Stomach smooth muscle (tissue), 2 donors: ENCODE measurements at regions not wholly inside any gene's neighbourhood (a gene's known extent, or its start where the extent isn't known, plus 50 kb on each side); places are given as distances from the start of the nearest gene placed in this dataset.

Experiments
- H3K27ac ChIP-seq: one replicate; pipeline ENCODE4 v1.7.0; 2013; ENCODE audit warnings: mild to moderate bottlenecking, low read length, inconsistent platforms
- H3K27me3 ChIP-seq, 2 donors: one replicate each; pipeline ENCODE4 v1.7.0; 2013; ENCODE audit warnings: low read length in 2 of 2; ENCODE audit not compliant: insufficient read depth in 2 of 2, control insufficient read depth in 1 of 2
- H3K36me3 ChIP-seq, 2 donors: one replicate each; pipeline ENCODE4 v1.7.0; 2013; ENCODE audit warnings: low read length in 2 of 2; ENCODE audit not compliant: control insufficient read depth in 2 of 2, insufficient read depth in 2 of 2
- H3K4me1 ChIP-seq: one replicate; pipeline ENCODE4 v1.7.0; 2013; ENCODE audit warnings: low read length; ENCODE audit not compliant: control insufficient read depth, insufficient read depth
- H3K4me3 ChIP-seq, 2 donors: one replicate each; pipeline ENCODE4 v1.7.0; 2013; ENCODE audit warnings: low read length in 2 of 2
- H3K9ac ChIP-seq, 2 donors: one replicate each; pipeline ENCODE4 v1.7.0; 2013; ENCODE audit warnings: low read length in 2 of 2, mild to moderate bottlenecking in 1 of 2
- H3K9me3 ChIP-seq, 2 donors: one replicate each; pipeline ENCODE4 v1.7.0; 2013; ENCODE audit warnings: low read length in 2 of 2; ENCODE audit not compliant: control insufficient read depth in 2 of 2
- donor health status: healthy.
- donor health status: Pancreatic carcinoma.

GRCh38 chr10:105691811-105692210 is 1050.7 kb downstream of the SORCS3 start:
- no peaks in the 10 kb centered on the region for H3K27me3 ChIP-seq
- no peak overlapping the region for H3K9ac ChIP-seq
- H3K9me3 ChIP-seq, result no peaks in the 10 kb centered on the region
- H3K27ac ChIP-seq, result no peak overlapping the region
- no peak overlapping the region for H3K4me3 ChIP-seq
- H3K36me3 ChIP-seq, result no peaks in the 10 kb centered on the region
- no peaks in the 10 kb centered on the region for H3K4me1 ChIP-seq

- no peaks in the 10 kb centered on the region for H3K9me3 ChIP-seq
- H3K36me3 ChIP-seq, result no peaks in the 10 kb centered on the region
- no peak overlapping the region for H3K27ac ChIP-seq
- H3K27me3 ChIP-seq, result no peaks in the 10 kb centered on the region
- H3K4me3 ChIP-seq, result no peak overlapping the region
- H3K4me1 ChIP-seq, result peaks cover 4% of the 10 kb centered on the region
- H3K9ac ChIP-seq, result no peak overlapping the region
Measured at GRCh38 chr10:105682911-105683310, 1041.8 kb downstream of the SORCS3 start.

- Histone ChIP-seq H3K27ac (no peak overlapping the region), H3K4me1 (peaks cover 4% of the 10 kb centered on the region), H3K9me3 (no peaks in the 10 kb centered on the region), H3K27me3 (no peaks in the 10 kb centered on the region), H3K36me3 (no peaks in the 10 kb centered on the region), H3K9ac (no peak overlapping the region), H3K4me3 (no peak overlapping the region)
Measured at GRCh38 chr10:105681051-105681450, 1040.0 kb downstream of the SORCS3 start.

GRCh38 chr10:105679781-105680180 is 1038.7 kb downstream of the SORCS3 start:
- H3K9me3 ChIP-seq, result no peaks in the 10 kb centered on the region
- H3K4me1 ChIP-seq, result peaks cover 4% of the 10 kb centered on the region
- H3K27ac ChIP-seq, result no peak overlapping the region
- no peaks in the 10 kb centered on the region for H3K27me3 ChIP-seq
- H3K9ac ChIP-seq, result no peak overlapping the region
- H3K36me3 ChIP-seq, result no peaks in the 10 kb centered on the region
- no peak overlapping the region for H3K4me3 ChIP-seq

- H3K4me3 ChIP-seq, result no peak overlapping the region
- H3K36me3 ChIP-seq, result no peaks in the 10 kb centered on the region
- H3K27me3 ChIP-seq, result no peaks in the 10 kb centered on the region
- H3K4me1 ChIP-seq, result no peaks in the 10 kb centered on the region
- H3K27ac ChIP-seq, result no peak overlapping the region
- H3K9me3 ChIP-seq, result peaks cover 0 to 3% of the 10 kb centered on the region in 2 donors
- no peak overlapping the region for H3K9ac ChIP-seq
Measured at GRCh38 chr10:105675333-105675732, 1034.2 kb downstream of the SORCS3 start.

- Histone ChIP-seq H3K27ac (no peak overlapping the region), H3K36me3 (no peaks in the 10 kb centered on the region), H3K9ac (no peak overlapping the region), H3K27me3 (no peaks in the 10 kb centered on the region), H3K4me1 (no peaks in the 10 kb centered on the region), H3K9me3 (peaks cover 0 to 3% of the 10 kb centered on the region in 2 donors), H3K4me3 (no peak overlapping the region)
Measured at GRCh38 chr10:105674448-105674847, 1033.4 kb downstream of the SORCS3 start.

- Histone ChIP-seq H3K4me1 (no peaks in the 10 kb centered on the region), H3K36me3 (no peaks in the 10 kb centered on the region), H3K27ac (no peak overlapping the region), H3K27me3 (no peaks in the 10 kb centered on the region), H3K4me3 (no peak overlapping the region), H3K9me3 (no peaks in the 10 kb centered on the region), H3K9ac (no peak overlapping the region)
Measured at GRCh38 chr10:105658696-105659095, 1017.6 kb downstream of the SORCS3 start.

- Histone ChIP-seq H3K36me3 (no peaks in the 10 kb centered on the region), H3K27ac (no peak overlapping the region), H3K4me3 (no peak overlapping the region), H3K9me3 (no peaks in the 10 kb centered on the region), H3K27me3 (no peaks in the 10 kb centered on the region), H3K9ac (no peak overlapping the region), H3K4me1 (no peaks in the 10 kb centered on the region)
Measured at GRCh38 chr10:105656856-105657255, 1015.8 kb downstream of the SORCS3 start.

GRCh38 chr10:105650306-105650705 is 1009.2 kb downstream of the SORCS3 start:
- Histone ChIP-seq H3K4me3 (no peak overlapping the region), H3K9ac (no peak overlapping the region), H3K27me3 (no peaks in the 10 kb centered on the region), H3K27ac (no peak overlapping the region), H3K9me3 (no peaks in the 10 kb centered on the region), H3K36me3 (no peaks in the 10 kb centered on the region), H3K4me1 (no peaks in the 10 kb centered on the region)

GRCh38 chr10:105647354-105647753 is 1006.3 kb downstream of the SORCS3 start:
- H3K4me1 ChIP-seq, result no peaks in the 10 kb centered on the region
- H3K9ac ChIP-seq, result no peak overlapping the region
- no peaks in the 10 kb centered on the region for H3K9me3 ChIP-seq
- no peaks in the 10 kb centered on the region for H3K27me3 ChIP-seq
- H3K27ac ChIP-seq, result no peak overlapping the region
- H3K36me3 ChIP-seq, result no peaks in the 10 kb centered on the region
- H3K4me3 ChIP-seq, result no peak overlapping the region

- no peak overlapping the region for H3K4me3 ChIP-seq
- H3K27ac ChIP-seq, result no peak overlapping the region
- no peaks in the 10 kb centered on the region for H3K36me3 ChIP-seq
- no peaks in the 10 kb centered on the region for H3K4me1 ChIP-seq
- H3K9ac ChIP-seq, result no peak overlapping the region
- no peaks in the 10 kb centered on the region for H3K27me3 ChIP-seq
- H3K9me3 ChIP-seq, result no peaks in the 10 kb centered on the region
Measured at GRCh38 chr10:105644978-105645377, 1003.9 kb downstream of the SORCS3 start.
